Large intestine (tissue), 3 donors: ENCODE measurements at regions not wholly inside any gene's neighbourhood (a gene's known extent, or its start where the extent isn't known, plus 50 kb on each side); places are given as distances from the start of the nearest gene placed in this dataset.
"Not testable (repeated sequence)": the region's sequence is repeated elsewhere in the genome, so short reads cannot be mapped to it uniquely, and the experiment has no call there.

Experiments
- DNase-seq, 2 donors: peaks; one replicate each; pipeline versions ENCODE4 v3.0.0 to v3.0.0-alpha.2; 2013
- H3K27ac ChIP-seq: one replicate; pipeline ENCODE4 v1.5.1; 2013; ENCODE audit warnings: low read length
- H3K27me3 ChIP-seq: 2 replicates; pipeline ENCODE4 v1.6.1; 2013; ENCODE audit warnings: low read length; ENCODE audit not compliant: control insufficient read depth, insufficient read depth
- H3K36me3 ChIP-seq: 2 replicates; pipeline ENCODE4 v1.6.1; 2013; ENCODE audit warnings: low read length; ENCODE audit not compliant: control insufficient read depth, insufficient read depth
- H3K4me1 ChIP-seq: one replicate; pipeline ENCODE4 v1.6.1; 2013; ENCODE audit warnings: low read length; ENCODE audit not compliant: control insufficient read depth, insufficient read depth
- H3K4me3 ChIP-seq: one replicate; pipeline ENCODE4 v1.5.1; 2013; ENCODE audit warnings: low read length
- H3K9me3 ChIP-seq: one replicate; pipeline ENCODE4 v1.6.1; 2013; ENCODE audit warnings: mild to moderate bottlenecking, low read depth, low read length, moderate library complexity; ENCODE audit not compliant: control insufficient read depth
- WGBS: methylation state at CpG from one replicate; pipeline ENCODE4 v1.1.5; 2013; ENCODE audit warnings: low lambda C conversion rate; ENCODE audit not compliant: insufficient coverage; 5-methylcytosine and 5-hydroxymethylcytosine counted together

DNA sequence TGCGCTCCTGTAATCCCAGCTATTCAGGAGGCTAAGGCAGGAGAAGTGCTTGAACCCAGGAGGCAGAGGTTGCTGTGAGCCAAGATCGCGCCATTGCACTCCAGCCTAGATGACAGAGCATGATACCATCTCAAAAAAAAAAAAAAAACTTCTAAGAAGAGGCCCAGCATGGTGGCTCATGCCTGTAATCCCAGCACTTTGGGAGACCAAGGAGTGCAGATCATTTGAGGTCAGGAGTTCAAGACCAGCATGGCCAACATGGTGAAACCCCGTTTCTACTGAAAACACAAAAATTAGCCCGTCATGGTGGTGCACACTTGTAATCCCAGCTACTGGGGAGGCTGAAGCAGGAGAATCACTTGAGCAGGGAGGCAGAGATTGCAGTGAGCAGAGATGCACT lies 51.5 kb upstream of the LANCL2 start:
- not testable (repeated sequence) for H3K27me3 ChIP-seq, H3K36me3 ChIP-seq, H3K4me1 ChIP-seq, H3K27ac ChIP-seq, DNase-seq, H3K9me3 ChIP-seq, H3K4me3 ChIP-seq
- no CpG with 5 or more reads among the region's 5 CpGs for WGBS

- Histone ChIP-seq H3K9me3 (peaks cover 4% of the 10 kb centered on the region), H3K27ac (no peak overlapping the region), H3K4me3 (no peak overlapping the region), H3K4me1 (no peaks in the 10 kb centered on the region), H3K27me3 (no peaks in the 10 kb centered on the region), H3K36me3 (no peaks in the 10 kb centered on the region)
- no peak for DNase-seq
- WGBS: 63% methylated on average over 2 of the region's 8 CpGs
These were observed 50.2 kb upstream of the LANCL2 start for GRCh38 chr7:55314967-55315366.
